ENCODE measurements at regions not wholly inside any gene's neighbourhood (a gene's known extent, or its start where the extent isn't known, plus 50 kb on each side); places are given as distances from the start of the nearest gene placed in this dataset.
A peak's percentile ranks its signal among the peaks of the same experiment; 100 is the strongest.

DNA sequence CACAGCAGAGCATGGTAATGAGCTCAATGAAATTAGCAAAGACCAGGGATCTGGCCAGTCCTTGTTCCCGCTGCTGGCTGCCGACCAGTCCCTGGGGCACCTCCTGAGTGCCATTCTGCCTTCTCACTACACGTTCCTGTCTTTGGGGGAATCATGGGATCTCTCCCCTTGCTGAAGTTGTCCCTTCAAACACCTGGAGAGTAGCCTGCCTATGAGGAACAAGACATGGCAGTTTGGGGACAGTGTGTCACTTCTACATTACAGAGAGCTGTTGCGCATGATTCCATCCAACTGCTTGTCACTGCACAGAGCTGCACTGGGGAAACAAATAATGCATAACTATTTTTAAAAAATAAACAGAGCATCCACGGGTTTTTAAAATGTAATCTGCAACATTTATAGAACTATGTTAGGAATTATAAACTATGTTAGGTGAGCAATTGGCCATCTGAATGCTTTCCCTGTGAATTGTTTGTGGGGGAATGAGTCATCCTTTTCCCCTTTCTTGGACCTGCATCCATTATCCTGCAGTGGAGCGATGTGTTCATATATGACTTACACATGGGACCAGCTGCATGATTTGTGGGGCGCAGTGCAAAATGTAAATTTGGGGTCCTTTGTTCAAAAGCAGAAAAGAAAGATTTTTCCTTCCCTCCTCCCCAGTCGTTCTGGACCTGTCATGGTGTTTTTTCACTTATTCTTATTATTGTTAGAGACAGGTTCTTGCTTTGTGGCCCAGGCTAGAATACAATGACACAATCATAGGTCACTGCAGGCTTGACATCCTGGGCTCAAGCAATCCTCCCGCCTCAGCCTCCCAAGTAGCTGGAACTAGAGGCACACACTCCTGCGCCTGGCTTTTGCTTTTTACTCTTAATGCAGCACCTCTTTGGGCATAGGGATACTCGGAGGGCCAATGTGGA lies 115.0 kb upstream of the TBL1X start:
- intact Hi-C loops (cut with DNase I) = loop anchor here (10.0 kb wide), 1 partner anchor 115 kb away; the partner anchor contains the start of gene TBL1X (in 2 of the 2)

DNA sequence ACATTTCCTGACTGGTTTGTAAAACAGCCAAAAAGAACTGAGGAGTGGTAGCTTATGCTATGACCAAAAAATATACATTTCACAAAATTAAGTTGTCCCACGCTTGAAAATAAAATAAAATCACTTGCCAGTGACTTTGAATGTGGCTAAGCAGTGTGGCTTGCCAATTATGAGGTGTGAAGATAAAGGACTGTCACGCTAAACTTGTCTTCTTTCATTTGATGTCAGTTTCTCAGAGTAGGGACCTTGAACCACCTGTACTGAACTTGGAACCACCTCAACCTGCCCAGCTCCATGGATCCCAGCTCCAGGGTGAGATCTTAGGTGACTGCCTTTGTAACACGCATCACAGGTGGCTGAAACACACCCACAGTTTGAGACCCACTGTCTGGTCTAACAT lies 113.7 kb upstream of the TBL1X start:
- 57% methylated on average over 2 of the region's 3 CpGs for WGBS (ENCODE audit: insufficient coverage, low coverage, low lambda C conversion rate, missing lambda C conversion rate)
- ATAC-seq (no peak), DNase-seq (no peak)
- Histone ChIP-seq H3K9me3 (no peaks in the 10 kb centered on the region), H3K27me3 (no peaks in the 10 kb centered on the region), H3K36me3 (no peaks in the 10 kb centered on the region), H3K27ac (no peak overlapping the region), H3K4me1 (no peaks in the 10 kb centered on the region), H3K4me3 (no peak overlapping the region)
- intact Hi-C loops (cut with DNase I) = no loop called here
- TF ChIP-seq CTCF (IDR thresholded peaks at IDR 0.05) (no peak), POLR2A (IDR thresholded peaks at IDR 0.05) (no peak)

More for the DNA sequence above, 115.0 kb upstream of the TBL1X start:
- Histone ChIP-seq H3K4me3 (no peak overlapping the region), H3K27me3 (no peaks in the 10 kb centered on the region), H3K36me3 (no peaks in the 10 kb centered on the region), H3K27ac (no peak overlapping the region), H3K4me1 (no peaks in the 10 kb centered on the region), H3K9me3 (no peaks in the 10 kb centered on the region)
- TF ChIP-seq CTCF (IDR thresholded peaks at IDR 0.05) (no peak), POLR2A (IDR thresholded peaks at IDR 0.05) (no peak)
- ATAC-seq = no peak
- no peak for DNase-seq
- WGBS (ENCODE audit: insufficient coverage, low coverage, low lambda C conversion rate, missing lambda C conversion rate) = 60% methylated on average over 10 of the region's 11 CpGs

GRCh38 chrX:9352243-9352642 lies 112.6 kb upstream of the TBL1X start:
- Histone ChIP-seq H3K27me3 (no peaks in the 10 kb centered on the region), H3K27ac (peak overlapping the region in 1 of 3 donors; percentile 0), H3K9me3 (no peaks in the 10 kb centered on the region), H3K36me3 (no peaks in the 10 kb centered on the region), H3K4me1 (no peaks in the 10 kb centered on the region), H3K4me3 (no peak overlapping the region)
- intact Hi-C loops (cut with DNase I) = no loop called here
- no peak for DNase-seq
- TF ChIP-seq CTCF (IDR thresholded peaks at IDR 0.05) = no peak
- no peak for TF ChIP-seq POLR2A (IDR thresholded peaks at IDR 0.05)
- 27% methylated on average over 4 of the region's 4 CpGs for WGBS (ENCODE audit: insufficient coverage, low coverage, low lambda C conversion rate, missing lambda C conversion rate)
- no peak for ATAC-seq

DNA sequence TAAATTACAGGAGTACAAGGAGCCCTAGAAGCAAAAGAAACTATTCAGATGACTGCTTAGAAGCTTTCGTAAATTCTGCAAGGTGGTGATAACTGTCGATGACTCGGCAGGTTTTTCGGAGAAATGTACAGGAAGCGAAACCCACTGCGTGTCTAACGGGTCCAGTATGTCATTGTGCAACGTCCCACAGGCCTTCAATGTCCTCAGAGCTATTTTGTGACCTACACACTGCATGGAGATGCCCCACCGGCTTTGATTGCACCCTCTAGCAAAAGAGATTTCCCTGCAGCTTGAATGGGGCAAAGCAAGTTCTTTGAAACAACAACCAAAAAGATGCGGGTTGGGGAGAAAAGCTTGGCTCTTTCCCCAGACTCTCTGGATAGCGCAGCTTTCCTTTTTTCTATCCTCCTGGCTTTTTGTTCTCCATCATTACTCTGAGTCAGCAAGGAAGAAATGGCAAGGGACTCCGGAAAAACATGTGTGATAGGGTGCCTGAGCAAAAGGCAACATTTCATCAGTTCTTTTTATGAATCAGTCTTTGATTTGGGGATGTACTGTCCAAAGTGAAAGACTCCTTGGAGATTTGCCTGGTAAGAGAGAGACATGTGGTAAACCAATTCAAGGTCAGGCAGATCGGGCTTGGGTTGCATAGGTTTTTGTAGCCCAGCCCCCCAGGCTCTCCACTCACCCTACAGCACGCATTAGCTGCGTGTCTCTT lies 112.0 kb upstream of the TBL1X start:
- 36% methylated on average over 15 of the region's 15 CpGs for WGBS (ENCODE audit: insufficient coverage, low coverage, low lambda C conversion rate, missing lambda C conversion rate)
- H3K9me3 ChIP-seq = no peaks in the 10 kb centered on the region
- peak; percentile 46 to 78 (median 70) for ATAC-seq

More for the DNA sequence above, 112.0 kb upstream of the TBL1X start:
- intact Hi-C loops (cut with DNase I) = no loop called here
- TF ChIP-seq CTCF (IDR thresholded peaks at IDR 0.05) = no peak
- no peak for TF ChIP-seq POLR2A (IDR thresholded peaks at IDR 0.05)
- Histone ChIP-seq H3K4me3 (no peak overlapping the region), H3K27me3 (no peaks in the 10 kb centered on the region), H3K27ac (no peak overlapping the region), H3K4me1 (no peaks in the 10 kb centered on the region), H3K36me3 (no peaks in the 10 kb centered on the region)
- no peak for DNase-seq

Data from right lobe of liver (tissue), 6 donors.